ENCODE measurements at regions not wholly inside any gene's neighbourhood (a gene's known extent, or its start where the extent isn't known, plus 50 kb on each side); places are given as distances from the start of the nearest gene placed in this dataset.

DNA sequence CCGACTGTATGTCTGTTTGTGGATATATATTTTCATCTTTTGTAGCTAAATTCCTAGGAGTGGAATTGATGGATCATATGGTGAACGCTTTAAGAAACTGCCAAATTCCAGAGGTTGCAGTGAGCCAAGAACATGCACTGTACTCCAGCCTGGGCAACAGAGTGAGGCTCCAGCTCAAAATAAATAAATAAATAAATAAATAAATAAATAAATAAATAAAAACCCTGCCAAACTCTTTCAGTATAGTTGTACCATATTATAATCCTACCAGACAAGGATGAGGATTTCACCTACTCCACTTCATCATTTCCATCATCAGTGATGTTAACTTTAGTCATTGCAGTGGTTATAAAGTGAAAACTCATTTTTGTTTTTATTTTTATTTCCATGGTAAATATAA, 325.1 kb upstream of the ANXA10 start:
- TF ChIP-seq CTCF (IDR thresholded peaks at IDR 0.05) (no peak), POLR2A (IDR thresholded peaks at IDR 0.05) (no peak)

Data from Peyer's patch (tissue), 4 donors.